NCI-H345 treated with DMSO at 0.1 percent for 48 hours (cell line): ENCODE measurements at regions not wholly inside any gene's neighbourhood (a gene's known extent, or its start where the extent isn't known, plus 50 kb on each side); places are given as distances from the start of the nearest gene placed in this dataset.

Experiments used
- DNase-seq: peaks from one replicate; lab custom pipeline; 2025; ENCODE audit not compliant: unreplicated experiment; lab: John Stamatoyannopoulos, UW

DNA sequence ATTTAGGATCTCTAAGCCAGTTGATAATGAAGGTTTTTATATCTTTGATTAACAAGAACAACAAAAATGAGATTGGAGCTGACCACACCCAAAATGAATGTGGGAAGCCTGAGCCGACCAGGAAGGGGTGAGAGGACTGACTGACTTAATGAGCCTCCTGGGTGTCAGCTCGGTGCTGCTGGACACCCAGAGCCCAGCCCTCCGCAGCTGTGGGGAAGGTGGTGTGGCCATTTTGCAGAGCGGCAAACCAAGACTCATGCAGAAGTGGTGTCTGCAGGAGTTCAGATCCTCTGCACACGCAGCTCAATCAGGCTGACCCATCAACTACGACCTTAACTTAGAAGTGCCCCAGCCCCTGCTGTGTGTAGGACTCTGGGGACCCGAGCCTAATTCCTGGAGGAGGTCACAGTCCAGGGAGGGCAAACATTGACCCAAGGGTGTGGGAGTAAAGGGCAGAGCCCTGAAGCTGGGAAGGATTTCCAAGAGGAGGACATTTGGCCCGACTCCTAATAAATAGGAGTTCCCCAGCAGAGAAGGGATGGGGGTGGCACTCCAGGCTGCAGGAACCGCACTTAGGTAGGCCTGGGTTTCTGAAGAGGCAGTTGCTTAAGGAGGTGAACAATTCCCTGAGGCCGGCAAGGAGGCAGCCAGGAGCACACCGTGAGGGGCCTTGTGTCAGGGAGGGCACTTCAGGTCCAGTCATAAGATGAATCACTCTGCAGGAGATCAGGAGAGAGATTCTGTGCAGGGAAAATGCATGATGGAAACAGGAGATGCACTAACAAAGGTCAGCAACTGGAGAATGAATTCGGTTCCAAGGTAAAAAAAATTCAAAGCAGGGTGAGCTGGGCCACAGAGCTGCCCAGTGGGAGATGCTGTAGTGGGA, 197.1 kb upstream of the TPM1 start:
- no peak for DNase-seq

DNA sequence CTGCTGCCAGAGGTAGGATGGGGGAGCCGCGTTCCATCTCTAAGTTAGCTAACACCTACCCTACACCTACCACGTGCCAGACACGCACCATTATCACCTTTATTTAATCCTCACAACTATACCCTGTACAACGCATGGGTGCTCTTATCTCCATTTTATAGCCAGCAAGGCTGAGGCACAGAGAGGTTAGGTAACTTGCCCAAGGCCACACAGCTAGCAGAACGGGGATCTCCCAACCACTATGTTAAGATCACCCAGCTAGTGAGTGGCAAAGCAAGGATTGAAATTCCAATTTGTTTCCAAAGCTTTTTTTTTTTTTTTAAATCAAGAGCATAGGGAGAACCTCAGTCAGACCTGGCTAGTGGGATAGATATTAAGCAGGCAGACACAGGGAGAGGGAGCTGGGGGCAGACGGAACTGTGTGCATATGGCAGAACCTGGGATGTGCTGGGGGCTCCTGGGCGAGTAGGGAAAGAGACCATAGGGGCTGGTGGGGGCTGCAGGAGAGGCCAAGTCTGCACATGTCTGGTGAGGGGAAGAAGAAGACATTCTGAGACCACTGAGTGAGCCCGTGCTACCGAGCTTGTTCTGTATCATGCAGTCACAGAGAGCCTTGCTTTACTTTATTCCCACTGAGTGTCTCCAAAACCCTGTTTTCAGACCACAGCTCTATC, 196.3 kb upstream of the TPM1 start:
- no peak for DNase-seq

DNA sequence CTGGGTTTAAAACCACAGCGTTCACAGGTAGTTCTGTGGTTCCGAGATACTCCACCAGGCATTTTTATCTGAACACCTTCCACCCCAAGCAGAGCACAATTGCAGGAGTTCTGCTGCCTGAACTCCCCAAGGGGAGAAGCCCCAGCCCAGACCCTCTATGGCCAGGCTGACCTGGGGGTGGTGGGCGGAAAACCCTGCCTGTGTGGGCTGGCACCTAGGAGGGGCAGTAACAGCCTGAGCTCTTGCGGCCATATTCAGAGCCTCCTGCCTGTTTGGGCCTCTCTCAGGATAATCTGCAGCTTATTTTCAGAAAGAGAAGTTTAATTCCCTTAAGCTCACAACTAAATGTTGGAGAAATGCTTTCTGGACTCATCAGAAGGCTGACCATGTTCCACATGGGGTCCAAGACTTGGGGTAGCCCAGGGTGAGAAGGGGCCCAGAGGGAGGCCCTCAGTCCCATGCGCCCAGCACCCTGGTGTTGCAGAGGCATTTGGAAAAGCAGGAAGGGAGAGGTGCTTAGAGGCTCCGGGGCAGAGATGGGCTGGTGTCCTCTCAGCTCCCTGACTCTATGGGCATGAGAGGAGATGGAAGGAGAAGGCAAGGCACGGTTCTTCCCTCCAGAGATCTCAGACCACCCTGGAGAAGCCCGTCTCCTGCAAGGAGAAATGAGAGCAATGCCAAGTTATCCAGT, 195.6 kb upstream of the TPM1 start:
- no peak for DNase-seq

DNA sequence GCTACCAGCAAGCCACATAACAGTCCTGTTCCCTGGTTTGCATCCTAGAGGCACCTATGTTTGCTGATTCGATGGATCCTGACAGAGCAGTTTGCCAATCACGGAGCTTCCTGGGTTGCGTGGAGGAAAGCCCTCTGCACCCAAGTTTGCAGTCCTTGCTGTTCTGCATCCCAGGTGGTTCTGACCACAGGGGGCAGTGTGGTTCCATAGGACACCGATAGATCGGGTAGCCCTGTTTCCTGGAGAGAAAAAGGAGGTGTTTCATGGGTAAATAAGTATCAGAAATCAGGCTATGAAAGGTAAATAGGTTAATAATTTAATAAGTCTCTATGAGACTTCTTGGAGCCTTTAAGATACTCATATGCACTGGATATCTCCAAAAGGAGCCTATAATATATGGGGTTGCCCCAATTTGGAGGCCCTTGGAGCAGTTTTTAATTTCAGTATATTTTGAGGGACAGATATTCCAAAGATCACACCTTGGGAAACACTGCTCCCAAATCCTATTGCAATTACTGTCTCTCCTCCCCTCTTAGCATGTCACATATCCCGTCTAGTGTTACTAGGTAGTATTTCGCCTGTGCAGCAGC, 194.6 kb upstream of the TPM1 start:
- no peak for DNase-seq

DNA sequence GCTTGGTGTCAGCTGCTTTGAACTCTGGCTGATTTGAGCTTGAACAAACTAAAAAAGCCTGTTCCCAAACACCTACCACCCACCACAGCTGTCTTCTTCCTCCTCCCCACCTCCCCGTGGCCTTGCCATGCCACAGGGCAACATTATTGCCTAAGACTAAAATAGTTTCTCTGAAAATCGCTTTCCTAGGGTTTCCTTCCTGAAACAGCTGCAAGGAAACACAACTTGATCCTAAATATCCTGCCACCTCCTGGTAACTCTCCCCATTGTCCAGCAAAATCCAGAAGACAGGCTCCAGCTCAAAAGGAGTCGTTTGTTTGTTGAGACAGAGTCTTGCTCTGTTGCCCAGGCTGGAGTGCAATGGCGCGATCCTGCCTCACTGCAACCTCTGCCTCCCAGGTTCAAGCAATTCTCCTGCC, 193.9 kb upstream of the TPM1 start:
- no peak for DNase-seq

DNA sequence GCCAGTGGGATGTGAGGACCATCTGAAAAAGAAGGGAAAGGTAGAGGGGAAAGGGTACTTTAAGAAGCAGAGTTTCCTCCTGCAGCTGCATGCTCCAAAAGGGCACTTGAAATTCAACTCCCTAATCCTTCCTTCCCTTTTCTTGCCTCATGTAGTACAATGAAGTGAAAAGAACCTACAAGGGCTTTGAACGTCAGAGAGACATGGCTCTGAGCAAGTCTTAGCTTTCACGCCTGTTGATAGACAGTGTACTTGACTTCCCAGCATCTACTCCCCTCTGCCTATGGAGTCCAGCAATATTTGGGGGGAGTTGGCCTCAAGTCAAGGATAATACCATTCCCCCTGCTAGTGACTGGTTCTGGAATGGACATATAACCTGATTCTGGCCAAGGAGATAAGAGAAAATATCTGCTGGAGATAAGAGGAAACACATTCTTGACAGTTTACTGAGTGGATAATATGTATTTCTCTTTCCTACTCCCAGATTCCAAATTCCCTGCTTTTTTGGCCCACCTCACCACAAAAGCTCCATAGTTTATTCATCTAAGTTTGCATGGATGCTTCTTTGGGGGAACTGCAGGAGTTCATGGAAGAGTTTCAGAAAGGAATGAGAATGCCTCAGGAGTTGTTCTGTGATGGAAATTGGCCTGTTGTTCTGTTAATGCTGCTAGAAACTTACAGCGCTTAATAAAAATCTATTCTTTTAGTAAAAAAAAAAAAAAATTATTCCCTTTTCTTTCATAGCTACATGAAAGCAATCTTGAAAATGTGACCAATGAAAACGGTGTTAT, 193.0 kb upstream of the TPM1 start:
- no peak for DNase-seq

DNA sequence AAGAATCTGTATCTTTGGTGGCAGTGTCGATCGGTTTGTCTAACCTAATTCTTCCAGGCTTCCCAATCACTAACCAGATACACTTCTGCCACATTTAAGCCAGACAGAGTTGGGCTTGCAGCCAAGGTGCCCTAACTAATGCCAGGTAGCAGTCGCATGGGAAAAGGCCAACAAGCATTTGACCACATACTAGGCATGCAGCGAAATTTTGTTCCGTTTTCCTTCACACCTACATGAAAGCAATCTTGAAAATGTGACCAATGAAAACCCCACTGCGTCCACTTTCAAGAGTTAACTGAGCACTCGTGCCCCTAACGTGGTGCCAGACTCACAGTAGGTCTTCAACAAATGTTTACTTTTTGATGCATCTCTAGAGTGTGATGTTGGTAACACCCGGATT, 192.2 kb upstream of the TPM1 start:
- no peak for DNase-seq

DNA sequence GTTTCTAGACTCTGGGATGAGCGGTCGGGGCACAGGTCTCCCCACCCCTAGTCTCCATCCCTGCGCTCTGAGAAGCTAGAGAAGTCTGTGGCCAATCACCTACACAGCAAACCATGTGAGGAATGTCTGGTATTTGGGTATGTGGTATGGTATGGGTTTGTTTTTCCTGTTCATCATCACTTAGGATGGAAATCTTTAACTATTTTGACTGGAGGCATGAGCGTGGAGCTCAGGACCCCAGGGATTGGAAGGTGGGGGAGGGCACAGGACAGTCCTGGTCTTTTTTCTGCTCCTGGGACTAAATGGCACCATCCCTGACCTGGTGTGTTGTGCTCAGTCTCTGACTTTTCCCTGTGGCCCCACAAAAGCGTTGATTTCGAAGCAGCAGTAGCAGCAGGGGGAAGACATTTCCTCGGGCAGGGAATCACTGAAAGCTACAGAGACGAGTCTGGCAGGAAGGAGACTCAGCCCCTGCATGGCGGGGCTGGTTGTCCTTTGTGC, 191.7 kb upstream of the TPM1 start:
- no peak for DNase-seq

DNA sequence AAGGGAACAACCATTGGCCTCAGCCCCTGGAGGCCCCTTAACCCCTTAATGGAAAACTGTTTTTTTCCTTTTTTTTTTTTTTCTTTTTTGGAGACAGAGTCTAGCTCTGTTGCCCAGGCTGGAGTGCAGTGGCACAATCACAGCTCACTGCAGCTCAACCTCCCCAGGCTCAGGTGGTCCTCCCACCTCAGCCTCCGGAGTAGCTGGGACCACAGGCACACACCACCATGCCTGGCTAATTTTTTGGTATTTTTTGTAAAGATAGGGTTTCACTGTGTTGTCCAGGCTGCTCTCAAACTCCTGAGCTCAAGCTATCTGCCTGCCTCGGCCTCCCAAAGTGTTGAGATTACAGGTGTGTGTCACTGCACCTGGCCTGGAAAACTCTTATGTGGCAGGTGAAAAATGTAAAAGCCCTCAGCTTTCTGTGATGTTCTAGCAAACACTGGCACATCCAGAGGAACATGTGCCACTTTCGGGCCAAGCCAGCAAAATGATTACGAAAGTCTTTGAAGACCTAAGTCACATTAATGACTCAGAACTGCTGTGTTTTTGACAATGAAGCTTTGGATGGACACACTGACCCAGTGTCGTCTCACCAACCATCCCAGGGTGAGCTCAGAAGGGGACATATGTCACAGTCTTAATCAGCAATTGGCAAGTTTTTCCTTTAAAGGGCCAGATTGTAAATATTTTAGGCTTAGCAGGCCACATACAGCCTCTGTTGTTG, 189.3 kb upstream of the TPM1 start:
- DNase-seq, result no peak

DNA sequence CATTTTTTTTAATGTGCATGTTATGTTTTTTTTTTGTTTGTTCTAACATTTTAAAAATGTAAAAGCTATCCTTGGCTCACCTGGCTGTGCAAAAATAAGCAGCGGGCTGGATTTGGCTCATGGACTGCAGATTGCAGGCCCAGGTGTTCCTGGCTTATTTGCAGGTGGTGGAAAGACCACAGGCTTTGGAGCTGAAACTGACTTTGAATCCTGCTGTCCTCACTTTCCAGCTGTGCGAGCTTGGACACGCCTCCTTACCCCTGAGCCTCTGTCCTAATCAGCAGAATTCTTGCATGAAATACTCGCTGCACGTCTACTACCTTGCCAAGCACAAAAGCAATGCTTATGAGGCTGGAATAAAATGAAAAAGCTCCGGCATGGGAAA, 188.7 kb upstream of the TPM1 start:
- no peak for DNase-seq

DNA sequence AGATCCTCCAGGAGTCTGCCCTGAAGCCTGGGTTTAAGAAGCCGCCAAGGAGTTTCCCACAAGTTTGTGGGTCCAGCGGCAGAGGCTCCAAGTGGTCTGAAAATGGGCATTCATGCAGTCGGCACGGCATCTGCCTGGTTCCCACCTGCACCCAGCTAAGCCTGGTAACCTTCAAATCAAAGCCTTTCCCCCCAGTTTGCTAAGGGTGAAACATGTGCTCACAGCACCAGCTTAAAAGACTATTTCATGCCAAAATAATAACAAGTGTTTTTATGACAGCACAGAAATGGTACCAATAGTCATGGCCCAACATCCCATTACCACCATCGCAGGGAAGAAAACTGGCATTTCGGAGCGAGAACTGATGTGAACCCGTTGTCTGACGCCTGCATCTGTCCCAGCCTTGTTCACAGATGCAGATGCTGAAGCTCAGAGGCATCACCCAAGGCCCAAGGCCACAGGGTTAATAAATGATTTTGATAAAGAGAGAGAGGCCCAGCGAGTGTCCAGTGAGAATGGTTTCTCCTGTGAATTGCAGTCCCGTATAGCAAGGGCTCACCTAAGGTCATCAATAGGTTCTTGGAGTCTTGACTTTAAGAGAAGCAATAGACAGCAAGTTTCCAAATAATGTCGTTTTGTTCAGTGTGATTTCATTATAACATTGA, 188.0 kb upstream of the TPM1 start:
- no peak for DNase-seq

DNA sequence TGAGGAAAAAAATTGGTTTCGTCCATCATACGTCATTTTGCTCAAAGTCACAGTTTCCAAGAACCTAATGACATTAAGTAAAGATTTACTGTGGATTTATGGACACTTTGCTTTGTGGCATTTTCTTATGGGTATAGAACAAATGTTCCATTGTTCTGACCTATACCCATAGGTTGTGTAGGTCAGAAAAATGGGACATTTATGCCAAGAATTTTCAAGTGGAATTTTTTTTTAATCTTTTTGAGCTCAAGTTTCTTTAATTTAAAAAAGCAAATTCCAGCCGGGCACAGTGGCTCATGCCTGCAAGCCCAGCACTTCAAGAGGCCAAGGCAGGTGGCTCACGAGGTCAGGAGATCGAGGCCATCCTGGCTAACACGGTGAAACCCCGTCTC, 187.5 kb upstream of the TPM1 start:
- no peak for DNase-seq

DNA sequence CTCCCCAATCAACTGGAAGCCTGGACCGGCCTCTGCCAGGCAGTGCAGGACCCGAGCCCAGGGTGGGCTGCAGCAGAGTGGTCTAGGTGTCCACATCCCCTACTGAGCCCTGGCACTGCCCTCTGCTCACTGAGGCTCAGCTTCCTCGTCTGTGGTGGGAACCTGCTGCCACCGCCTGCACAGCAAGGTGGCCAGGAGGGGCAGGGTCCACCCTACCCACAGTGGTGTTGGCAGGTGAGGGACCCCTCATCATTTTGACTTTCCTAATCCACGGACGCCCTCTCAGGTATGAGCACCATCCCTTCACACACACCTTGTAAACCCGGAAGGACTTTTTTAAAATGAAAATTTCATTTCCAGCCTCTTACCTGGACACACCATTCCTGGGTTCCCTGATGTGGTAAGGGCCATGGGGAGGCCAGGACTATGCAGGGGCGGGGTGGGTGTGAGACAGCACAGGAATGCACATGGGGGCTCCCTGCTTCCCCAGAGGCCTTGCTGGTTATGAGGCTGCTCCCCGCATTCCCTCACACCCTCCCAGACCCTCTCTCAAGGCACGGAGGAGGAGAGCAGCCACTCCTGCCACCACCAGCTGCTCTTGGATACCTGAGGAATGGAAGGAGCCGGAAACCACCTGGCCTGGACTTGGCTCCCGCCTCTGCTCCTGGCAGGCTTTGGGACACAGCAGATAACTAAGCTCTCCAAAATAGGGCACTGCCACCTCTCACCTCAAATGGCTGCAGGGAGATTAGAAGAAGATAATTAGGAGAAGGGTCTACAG, 185.9 kb upstream of the TPM1 start:
- no peak for DNase-seq

DNA sequence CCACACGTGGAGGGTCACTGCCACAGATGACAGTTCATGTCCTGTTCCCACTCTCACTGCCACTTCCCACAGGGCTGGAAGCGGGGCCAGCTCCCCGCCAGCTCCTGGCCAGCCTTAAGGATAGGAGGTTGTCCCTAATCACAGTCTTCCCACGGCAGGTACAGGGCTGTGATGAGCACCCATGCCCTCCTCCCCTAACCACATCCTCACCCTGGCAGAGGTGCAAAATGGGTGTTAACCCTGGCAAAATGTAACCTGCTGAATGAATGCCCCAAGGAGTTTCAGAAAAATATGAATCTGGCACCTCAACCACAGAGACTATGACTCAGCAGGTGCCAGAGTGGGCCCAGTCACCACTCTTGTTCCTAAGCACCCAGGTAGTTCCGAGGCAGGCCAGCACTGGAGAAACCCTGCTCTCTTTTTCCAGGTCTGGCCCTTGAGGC, 185.1 kb upstream of the TPM1 start:
- no peak for DNase-seq

DNA sequence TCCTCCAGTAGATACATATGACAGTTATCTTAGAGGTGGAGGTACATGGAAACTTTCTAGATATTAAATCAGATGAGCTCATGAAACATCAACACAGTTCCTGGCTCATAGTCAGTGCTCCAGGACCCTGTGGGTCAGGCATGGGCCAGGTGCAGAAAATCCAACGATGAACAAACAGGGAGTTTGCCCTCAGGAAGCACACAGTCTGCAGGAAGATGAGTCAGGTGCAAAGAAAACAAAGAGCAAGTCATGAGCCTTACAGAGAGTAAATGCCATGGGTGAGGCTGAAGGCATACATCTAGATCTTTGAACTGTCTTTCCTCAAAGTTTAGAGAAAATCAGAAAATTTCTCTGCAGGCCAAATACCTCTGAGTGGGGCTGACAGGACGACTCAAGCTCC, 184.2 kb upstream of the TPM1 start:
- DNase-seq, result no peak

DNA sequence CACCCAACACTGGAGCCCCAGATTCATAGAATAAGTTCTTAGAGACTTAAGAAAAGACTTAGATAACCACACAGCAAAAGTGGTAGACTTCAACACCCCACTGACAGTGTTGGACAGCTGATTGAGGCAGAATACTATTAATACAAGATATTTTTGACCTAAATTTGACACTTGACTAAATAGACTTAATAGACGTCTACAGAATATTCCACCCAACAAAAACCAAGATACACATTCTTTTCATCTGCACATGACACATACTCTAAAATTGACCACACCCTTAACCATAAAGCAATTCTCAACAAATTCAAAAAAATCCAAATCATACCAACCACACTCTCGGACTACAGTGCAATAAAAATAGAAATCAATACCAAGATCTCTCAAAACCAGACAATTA, 179.8 kb upstream of the TPM1 start:
- DNase-seq, result no peak

DNA sequence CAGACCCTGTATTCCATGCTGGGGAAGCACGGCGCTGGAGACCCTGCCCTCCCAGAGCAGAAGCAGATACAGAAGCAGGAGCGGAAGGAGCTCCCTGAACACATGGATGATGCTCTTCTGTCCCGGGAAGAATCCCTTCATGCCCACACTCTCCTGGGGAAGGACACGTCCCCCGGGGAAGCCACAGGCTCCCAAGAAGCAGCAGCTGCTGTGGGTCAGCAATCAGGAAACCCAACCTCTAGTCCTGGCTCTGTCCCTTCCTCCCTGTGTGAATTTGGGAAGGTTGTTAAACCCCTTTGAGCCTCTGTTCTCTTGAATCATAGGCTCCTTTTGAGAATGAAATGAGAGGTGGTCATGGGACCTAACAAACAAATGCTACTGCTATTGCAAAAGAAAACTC, 176.2 kb upstream of the TPM1 start:
- DNase-seq, result no peak

DNA sequence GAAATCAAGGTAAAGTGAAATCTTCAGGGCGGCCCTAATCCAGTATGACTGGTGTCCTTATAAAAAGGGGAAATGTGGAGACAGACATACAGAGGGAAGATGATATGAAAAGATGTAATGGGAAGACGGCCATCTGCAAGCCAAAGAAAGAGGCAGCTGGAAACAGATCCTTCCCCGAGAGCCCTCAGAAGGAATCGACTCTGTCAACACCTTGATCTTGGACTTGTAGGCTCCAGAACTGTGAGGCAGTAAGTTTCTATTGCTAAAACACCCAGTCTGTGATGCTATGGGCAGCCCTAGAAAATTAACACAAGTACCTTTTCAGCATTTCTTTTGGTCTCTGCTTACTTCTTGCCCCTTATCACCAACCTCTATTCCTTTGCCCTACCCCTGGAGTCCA, 174.7 kb upstream of the TPM1 start:
- DNase-seq, result no peak

DNA sequence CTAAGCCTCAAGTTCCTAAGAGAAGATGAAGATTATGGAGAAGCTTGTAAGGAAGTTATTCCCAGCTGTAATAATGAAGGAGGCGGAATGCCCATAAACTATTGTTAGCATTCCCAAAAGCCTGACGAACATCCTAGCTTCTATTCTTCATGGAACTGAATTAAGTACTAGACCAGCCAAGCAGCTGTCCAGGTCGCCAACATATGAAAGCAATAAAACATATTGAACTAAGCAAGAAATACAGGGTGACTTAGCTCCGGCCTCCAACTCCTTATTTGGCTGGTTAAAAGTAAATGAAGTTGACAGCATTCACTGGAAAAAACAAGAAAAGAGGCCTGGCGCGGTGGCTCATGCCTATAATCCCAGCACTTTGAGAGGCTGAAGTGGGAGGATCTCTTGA, 174.0 kb upstream of the TPM1 start:
- DNase-seq, result no peak
